ENCODE measurements at regions not wholly inside any gene's neighbourhood (a gene's known extent, or its start where the extent isn't known, plus 50 kb on each side); places are given as distances from the start of the nearest gene placed in this dataset.
A peak's percentile ranks its signal among the peaks of the same experiment; 100 is the strongest.
"Not testable (repeated sequence)": the region's sequence is repeated elsewhere in the genome, so short reads cannot be mapped to it uniquely, and the experiment has no call there.

DNA sequence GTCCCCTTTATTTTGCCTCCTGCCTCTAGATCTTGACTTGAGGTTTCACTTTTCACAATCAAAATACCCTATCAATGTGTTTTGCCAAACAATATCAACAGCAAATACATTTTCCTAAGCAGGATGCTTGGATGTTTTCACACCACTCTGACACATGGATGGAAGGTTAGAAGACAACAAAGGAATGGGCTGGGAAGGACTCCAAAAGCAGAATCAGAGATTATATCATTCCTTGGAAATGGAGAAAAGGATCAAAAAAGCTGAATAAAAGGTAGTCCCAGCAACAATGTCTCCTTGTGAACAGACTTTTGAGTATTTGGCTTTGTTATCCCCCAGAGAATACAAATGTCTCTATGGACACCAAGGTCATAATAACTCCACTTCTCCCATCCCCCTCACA lies 170.8 kb downstream of the ETAA1 start:
- DNase-seq (ENCODE audit: low read depth), result no peak

DNA sequence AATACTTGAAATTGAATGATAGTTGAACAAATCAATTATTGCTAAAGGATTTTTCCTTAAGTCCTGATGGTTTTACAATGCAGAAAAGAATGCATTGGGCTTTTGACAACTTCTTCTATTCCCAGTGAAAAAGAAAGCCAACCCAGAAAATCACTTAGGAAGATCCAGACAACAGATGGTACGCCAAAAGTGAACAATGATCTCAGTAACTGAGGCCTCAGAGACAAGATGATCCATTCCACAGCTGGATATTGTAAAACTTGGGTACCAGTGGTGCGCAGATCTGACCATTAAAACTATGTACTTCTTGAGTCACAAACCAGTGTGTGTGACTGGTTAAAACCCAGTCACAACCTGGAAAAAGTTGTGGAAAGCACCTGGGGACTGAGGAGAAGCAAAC lies 173.5 kb downstream of the ETAA1 start:
- no peak for DNase-seq (ENCODE audit: low read depth)

DNA sequence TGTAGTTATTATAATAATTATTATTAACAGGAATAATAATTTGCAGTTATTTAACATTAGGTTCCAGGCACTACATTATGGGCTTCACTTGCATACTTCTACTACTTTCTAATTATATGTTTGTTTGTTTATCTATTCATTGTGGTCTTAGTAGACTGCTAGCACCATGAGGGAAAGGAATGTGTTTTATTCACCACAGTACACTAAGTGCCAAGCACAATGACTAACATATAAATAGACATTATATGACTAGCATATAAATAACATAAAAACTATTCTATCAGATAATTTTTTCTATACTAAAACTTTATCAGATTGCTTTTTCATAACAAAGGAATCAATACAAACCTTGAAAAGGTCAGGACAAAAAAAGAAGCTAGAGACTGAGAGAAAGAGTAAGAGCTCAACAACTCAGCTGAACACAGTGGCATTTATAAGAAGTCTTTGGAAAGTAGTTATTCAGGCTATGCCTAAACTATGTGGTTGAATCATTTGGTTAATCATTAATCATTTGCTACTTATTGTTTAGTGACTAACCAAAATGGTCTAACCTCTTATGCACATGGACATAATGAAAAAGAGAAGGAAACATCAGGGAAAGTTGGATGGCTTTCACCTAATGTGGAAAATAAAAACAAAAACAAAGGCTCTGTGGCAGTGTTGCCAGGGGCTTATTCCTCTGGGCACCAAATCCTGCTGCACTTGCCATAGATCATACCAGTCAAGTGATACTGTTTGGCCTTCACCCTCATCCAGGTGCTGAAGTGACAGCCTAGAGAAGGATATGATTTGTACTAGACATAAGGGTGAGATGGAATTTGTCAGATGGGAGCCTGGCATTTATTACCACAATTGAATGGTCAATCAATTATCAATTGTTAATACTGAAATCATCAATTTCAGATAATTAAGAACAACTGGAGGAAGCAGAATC lies 174.9 kb downstream of the ETAA1 start:
- no peak for DNase-seq (ENCODE audit: low read depth)

DNA sequence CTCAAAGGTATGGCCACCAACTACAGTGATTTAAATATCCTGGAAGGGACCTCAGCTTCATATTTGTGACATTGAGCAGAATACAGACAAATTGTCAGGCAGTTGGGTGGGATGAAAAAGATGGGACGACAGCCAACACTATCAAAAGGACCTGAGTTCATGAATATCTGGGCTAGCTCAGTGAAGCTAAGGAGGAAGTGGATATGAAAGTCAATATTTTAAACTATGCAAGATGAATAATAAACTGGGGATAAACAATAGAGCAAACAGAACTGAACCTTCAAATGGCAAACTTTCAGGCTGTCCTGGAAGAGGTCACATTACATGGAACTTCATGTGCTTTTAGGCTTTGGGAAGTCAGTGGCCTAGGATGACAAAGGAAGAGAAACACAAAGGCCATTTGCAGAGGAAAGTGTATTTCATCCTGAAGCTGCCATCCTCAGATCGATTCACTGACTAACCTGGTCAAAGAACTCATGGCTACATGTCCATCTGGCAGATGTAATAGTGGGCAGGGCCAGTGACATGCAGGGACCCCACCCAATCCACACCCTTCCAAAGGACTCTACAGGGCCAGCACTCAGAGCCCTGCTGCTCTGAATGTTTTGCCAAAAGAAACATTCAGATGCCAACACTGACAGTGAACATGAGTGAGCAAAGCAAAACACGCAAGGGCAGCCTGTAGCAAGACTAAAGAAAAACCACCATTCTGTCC lies 175.7 kb downstream of the ETAA1 start:
- no peak for DNase-seq (ENCODE audit: low read depth)

DNA sequence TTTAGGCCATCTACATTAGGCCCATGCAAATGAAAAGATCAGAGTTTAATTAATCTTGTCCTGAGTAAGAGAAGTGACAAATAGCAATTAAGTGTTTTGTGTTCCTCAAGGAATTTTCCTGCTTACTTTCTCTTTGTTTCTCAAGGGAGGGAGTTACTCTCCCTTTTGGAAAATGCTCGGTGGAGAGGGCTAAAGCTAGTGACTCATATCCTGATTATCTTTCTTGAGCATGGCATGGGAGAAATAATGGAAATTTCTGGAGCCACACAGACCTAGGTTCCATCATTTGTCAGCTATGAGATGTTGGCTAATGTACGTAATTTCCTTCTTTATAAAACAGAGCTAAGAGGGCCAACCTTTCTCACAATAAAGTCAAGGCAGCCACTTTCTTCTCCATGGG lies 177.1 kb downstream of the ETAA1 start:
- peak; percentile 78 for DNase-seq (ENCODE audit: low read depth)

DNA sequence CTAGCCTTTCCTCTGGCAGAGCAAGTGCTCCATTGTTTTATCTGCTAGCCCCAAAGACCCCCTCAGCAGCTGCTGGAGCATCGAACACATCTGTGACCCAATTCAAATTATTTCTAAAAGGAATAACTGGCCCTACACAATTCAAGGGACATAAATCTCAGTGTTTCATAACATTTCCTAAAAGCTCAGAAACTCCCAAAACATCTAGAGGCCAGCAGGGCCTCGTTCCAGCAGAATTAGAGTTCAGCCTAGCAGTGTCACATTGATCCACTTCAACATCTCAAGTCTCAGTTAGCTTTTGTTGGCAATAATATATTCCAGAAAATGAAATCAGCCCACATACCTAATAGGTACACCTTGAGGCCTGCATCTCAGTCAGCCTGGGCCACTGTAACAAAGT lies 179.1 kb downstream of the ETAA1 start:
- DNase-seq (ENCODE audit: low read depth), result no peak

DNA sequence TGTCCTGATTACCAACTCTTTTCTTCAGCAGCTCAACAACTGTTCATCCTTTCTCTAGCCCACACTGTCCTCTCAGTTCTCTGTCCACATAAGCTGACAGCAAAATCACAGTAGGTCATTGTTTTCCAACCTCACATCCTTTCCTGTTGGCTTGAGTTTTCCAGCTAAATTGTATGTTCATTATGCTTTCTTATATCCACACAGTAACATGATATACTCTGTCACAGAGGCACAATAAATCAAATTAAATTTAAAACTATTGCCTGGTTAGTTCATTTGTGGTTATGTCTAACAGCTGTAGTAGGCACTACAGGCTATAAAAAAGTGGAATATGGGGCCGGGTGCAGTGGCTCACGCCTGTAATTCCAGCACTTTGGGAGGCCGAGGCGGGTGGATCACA lies 179.9 kb downstream of the ETAA1 start:
- DNase-seq (ENCODE audit: low read depth), result no peak

DNA sequence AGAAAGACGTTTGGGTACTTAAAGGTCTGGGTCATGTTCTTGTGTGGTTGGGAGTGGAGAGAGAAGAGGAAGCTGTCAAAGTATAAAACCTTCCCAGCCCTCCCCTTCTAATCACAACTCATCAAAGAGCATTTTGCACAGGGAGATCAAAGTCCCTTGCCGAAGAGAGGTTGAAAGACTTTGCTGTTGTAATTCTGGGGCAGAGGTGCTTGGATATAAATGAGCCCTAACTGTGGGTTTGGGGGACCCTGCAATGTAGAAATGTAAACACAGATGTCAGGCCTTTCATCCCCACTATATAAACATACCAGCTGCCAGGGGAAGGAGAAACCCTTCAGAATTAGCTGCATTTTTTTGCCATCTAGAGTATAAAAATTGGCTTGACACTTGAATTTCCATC lies 182.1 kb downstream of the ETAA1 start:
- no peak for DNase-seq (ENCODE audit: low read depth)

DNA sequence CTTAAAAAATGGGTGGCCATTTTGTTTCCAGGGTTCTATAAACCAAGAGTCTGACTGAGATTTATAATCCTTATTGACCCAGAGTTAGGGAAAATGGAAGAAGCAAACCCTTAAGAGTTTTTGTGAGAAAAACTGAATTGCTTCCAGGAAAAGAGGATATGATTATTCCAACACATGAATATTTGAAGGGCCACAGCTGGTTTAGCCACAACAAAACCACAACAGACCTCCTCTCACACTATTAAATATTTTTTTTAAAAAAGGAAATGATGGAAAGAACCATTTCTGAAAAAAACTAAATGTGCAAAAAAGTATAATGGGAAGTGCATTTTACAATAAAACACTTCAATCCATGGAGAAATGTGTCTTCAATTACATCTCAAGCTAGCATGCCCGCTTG lies 182.7 kb downstream of the ETAA1 start:
- DNase-seq (ENCODE audit: low read depth), result no peak

DNA sequence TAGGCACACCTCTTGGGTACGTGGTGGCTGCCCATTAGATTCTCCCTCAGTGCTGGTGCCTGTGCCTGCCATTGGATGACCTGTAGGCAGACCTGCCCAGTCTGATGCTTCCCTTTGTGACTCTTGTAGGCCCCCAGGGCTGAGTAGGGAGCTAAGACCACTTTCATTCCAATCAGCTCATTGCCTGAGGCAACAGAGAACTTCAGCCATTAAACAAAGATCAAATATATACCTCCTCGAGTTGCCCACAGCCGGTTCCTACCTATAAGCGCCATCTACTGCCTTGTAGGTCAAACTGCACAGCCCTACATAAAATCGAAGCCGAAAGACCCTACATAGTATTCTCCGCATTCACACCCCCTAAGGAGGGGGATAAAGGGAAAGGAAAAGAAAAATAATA lies 184.6 kb downstream of the ETAA1 start:
- DNase-seq (ENCODE audit: low read depth), result no peak

DNA sequence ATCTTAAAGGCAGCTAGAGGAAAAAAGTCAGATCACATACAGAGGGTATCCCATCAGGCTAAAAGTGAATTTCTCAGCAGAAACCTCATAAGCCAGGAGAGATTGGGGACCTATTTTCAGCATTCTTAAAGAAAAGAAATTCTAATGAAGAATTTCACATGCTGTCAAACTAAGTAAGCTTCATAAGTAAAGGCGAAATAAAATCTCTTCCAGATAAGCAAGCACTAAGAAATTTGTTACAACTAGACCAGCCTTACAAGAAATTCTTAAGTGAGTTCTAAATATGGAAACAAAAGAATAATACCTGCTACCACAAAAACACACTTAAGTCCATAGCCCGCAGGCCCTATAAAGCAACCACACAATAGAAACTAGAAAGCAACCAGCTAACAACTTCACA lies 186.1 kb downstream of the ETAA1 start:
- no peak for DNase-seq (ENCODE audit: low read depth)

DNA sequence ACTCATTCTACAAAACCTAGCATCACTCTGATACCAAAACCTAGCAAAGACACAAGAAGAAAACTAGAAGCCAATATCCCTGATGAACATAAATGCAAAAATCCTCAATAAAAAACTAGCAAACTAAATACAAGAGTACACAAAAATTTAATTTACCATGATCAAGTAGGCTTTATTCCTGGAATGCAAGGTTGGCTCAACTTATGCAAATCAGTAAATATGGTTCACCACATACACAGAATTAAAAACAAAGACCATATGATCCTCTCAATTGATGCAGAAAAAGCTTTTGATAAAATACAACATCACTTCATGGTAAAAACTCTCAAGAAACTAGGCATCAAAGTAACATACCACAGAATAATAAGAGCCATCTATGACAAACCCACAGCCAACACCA lies 188.3 kb downstream of the ETAA1 start:
- DNase-seq (ENCODE audit: low read depth), result no peak

DNA sequence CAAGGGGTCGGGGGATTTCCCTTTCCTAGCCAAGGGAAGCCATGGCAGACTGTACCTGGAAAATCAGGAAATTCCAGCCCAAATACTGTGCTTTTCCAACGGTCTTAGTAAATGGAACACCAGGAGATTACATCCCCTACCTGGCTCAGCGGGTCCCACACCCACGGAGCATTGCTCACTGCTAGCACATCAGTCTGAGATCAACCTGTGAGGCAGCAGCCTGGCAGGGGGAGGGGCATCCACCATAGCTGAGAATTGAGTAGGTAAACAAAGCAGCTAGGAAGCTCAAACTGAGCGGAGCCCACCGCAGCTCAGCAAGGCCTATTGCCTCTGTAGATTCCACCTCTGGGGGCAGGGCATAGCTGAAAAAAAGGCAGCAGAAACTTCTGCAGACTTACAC lies 192.0 kb downstream of the ETAA1 start:
- not testable (repeated sequence) for DNase-seq (ENCODE audit: low read depth)

DNA sequence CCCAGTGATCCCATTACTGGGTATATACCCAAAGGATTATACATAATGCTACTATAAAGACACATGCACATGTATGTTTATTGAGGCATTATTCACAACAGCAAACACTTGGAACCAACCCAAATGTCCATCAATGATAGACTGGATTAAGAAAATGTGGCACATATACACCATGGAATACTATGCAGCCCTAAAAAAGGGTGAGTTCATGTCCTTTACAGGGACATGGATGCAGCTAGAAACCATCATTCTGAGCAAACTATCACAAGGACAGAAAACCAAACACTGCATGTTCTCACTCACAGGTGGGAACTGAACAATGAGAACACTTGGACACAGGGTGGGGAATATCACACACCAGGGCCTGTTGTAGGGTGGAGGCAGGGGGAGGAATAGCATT lies 197.4 kb downstream of the ETAA1 start:
- not testable (repeated sequence) for DNase-seq (ENCODE audit: low read depth)

DNA sequence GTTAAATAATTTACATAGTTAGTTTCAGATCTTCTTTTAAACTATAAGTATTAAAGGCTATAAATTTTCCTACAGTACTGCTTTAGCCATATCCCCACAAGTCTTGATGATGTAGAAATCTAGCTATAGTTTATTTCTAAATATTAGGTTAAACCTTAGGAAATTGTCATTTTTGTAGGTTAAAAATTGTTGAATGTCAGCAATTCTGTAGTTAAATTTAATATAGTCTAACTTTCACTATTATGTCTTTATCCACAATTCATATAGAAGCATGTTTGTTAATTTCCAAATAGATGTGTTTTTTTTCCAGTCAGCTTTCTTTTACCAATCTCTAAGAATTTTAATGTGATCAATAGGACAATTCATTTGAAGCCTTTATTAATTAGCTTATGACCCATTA lies 199.7 kb downstream of the ETAA1 start:
- DNase-seq (ENCODE audit: low read depth), result no peak

DNA sequence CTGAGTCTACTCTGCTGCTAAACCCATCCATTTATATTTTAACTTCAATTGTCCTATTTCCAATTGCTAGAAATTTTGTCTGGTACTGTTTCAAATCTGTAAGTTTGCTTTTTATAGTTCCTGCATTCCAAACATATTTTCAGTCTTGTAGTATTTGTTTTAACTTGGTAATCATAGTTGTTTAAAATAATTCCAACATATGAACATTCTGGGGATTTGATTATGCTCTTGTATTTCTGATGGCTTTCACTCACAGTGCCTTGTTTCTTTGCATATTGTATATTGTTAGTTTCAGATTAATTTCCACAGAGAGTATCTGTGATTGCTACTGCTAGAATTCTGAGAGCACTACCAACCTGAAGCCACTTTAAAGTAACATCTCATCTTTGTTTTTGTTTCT lies 202.4 kb downstream of the ETAA1 start:
- DNase-seq (ENCODE audit: low read depth), result no peak

DNA sequence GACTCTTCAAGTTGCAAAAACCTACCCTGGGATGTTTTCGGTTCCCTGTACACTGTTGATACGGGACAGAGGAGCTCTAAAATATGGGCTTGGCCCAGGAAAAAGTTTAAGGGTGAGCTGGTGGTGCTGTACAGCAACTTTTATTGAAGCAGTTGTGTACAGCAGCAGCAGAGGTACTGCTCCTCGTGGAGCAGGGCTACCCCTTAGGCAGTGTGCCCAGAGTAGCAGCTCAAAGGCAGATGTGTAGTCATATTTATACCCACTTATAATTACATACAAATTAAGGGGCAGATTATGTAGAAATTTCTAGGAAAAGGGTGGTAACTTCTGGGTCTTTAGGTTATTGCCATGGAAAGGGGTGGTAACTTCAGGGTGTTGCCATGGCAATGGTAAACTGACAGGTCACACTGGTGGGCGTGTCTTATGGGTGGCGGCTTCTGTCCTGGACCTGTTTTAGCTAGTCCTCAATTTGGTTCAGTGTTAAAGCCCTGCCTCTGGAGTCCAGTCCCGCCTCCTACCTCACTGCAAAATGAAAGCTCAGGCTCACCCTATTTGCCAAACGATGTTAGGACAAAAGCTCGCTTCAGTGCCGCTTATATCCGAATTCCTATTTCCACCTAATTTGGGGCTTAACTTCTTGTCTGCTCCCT lies 203.2 kb downstream of the ETAA1 start:
- peak; percentile 13 for DNase-seq (ENCODE audit: low read depth)

DNA sequence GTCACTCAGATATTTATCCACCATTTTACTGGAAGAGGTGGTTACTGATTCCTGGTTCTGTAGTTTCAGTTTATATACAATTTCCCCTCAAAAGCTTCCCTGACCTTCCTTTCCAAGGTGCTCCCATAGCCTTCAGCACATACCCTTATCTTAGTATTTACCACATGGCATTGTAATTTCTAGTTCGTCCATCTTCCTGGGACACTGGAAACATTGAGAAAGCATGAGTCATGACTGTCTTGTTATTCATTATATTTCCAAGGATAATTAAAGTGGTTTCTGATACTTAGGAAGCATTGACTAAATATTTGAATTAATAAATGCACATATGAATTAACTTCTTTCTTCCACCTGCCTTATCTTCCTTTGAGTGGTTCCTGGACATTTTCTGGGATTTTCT lies 203.8 kb downstream of the ETAA1 start:
- peak; percentile 38 for DNase-seq (ENCODE audit: low read depth)

DNA sequence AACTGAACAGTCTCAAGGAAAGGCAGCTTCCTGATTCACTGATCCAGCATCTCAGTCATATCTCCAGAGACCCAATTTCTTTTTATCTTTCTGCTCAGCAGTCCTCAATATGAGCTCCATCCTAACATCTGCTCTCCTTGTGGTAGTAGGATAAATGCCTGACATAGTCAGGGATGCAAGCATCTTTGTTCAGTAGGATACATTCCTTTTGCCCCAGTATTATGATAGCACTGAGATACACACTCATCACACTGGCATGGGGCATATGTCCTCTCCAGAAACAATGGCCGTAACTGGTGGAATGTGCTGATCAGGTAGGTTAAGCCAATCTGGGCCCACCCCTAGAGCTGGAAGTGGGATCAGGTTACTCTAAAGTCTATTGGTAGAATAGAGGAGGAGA lies 207.2 kb downstream of the ETAA1 start:
- DNase-seq (ENCODE audit: low read depth), result peak; percentile 5

DNA sequence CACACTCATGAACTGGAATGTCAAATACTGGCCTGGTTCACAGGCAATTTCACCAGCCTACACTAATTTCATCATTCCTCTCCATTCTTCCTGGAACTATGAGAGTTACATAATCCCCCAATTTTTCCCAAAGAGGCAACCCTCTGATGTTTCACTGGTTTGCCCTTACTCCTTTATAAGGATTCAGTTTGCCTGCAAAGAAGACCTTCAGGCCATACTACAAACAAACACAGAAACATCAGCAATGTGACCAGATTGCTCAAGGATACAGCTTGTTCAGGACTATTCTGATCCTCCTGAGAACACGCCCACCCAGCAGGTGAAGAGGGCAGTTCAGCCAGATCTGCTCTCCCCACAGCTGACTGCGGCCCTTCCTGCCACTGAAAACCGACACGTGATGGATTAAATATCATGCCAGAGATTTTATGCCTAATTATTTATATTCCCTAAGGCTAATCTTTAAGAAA lies 215.5 kb downstream of the ETAA1 start:
- no peak for DNase-seq (ENCODE audit: low read depth)

DNA sequence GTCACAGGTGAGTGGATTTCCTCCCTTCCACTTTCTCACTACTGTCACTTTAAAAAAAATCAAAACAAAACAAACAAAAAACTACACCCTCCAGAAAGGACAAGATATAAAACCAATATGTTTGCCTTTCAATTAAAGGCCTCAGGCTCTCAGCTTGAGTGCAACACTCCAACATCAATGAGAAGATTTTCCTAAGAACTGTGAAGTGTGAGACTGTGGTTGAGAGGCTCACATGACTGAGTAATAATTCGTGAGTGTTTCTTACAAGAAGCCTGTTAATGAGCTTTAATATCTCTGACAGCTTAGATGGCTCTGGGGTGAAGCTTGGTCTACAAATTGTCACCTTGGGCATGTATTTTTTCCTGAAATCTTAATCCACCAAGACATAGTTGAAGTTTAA lies 216.1 kb downstream of the ETAA1 start:
- DNase-seq (ENCODE audit: low read depth), result no peak

DNA sequence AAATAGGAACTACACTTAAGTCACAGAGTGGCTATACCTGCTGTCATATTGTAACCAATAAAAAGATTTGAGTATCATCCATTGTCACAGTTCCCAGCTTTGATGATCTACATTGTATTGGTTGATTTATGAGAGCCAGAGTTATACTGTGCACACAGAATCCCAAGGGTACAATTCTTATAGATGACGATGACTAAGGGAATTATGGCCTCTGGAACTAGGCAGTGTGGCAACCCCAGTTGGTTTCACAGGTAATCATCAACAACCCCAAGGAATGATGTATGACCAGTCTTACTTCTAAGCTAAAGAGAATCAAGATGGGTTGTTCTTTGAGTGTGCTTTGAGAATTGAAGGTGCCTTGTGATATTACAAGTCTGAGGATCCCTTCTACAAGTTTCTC lies 217.3 kb downstream of the ETAA1 start:
- no peak for DNase-seq (ENCODE audit: low read depth)
